K562 (cell line): ENCODE measurements at regions not wholly inside any gene's neighbourhood (a gene's known extent, or its start where the extent isn't known, plus 50 kb on each side); places are given as distances from the start of the nearest gene placed in this dataset.

Experiments
- TF ChIP-seq, protein P1 (sequence below): fragments of 250-450 bp; sonication (Bioruptor Pico); IDR thresholded peaks from 2 replicates; pipeline ENCODE4 v1.8.0; 2021; ENCODE audit warnings: moderate library complexity, mild to moderate bottlenecking, inconsistent platforms
- TF ChIP-seq, protein P2 (sequence below), 2 experiments: fragments of 450-650 bp in 1 of 2; sonication (generic) in 1 of 2; formaldehyde crosslinking in 1 of 2; IDR thresholded peaks; 2 replicates each; pipeline versions ENCODE4 v1.7.1 to v1.9.0; 2016 to 2022; ENCODE audit warnings: inconsistent platforms in 1 of 2, mild to moderate bottlenecking in 1 of 2, missing genetic modification reagents in 1 of 2
- TF ChIP-seq, protein P3 (sequence below): fragments of 450-650 bp; formaldehyde crosslinking; IDR thresholded peaks from 2 replicates; pipeline ENCODE4 v1.4.0; 2020; ENCODE audit warnings: mild to moderate bottlenecking

DNA sequence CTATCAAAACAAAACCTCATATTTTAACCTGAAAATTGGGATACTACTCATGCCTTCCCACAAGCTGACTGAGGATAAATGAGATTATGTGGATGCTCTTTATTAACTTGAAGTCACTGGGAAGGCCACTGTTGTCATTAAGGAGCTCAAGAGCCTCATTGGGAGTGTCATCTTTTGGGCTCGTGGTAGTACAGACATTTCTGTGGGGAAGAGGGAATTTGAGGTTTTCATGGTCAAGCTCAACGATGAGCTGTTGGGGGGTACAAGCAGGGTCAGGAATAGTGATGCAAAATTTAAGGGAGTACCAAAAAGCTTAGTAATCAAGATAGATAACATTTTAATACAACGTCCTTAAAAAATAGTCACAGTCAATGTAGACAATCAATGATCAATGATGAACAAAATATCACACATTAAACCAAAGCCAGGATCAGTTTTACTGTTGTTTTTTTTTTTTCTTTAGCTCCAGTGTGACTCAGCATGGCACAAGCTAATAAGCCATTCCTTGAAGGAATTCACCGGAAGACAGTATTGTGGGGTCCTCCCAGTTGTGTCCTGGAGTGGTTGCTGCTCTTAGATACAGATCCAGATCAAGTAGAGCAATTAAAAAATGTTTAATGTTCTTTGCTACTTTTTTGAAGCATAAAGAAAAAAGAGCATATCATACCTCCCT, 130.9 kb downstream of the C12orf75 start (continued):
- TF ChIP-seq, protein P1, sequence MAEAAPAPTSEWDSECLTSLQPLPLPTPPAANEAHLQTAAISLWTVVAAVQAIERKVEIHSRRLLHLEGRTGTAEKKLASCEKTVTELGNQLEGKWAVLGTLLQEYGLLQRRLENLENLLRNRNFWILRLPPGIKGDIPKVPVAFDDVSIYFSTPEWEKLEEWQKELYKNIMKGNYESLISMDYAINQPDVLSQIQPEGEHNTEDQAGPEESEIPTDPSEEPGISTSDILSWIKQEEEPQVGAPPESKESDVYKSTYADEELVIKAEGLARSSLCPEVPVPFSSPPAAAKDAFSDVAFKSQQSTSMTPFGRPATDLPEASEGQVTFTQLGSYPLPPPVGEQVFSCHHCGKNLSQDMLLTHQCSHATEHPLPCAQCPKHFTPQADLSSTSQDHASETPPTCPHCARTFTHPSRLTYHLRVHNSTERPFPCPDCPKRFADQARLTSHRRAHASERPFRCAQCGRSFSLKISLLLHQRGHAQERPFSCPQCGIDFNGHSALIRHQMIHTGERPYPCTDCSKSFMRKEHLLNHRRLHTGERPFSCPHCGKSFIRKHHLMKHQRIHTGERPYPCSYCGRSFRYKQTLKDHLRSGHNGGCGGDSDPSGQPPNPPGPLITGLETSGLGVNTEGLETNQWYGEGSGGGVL (CRISPR knock-in tag): no peak
- TF ChIP-seq, protein P2, sequence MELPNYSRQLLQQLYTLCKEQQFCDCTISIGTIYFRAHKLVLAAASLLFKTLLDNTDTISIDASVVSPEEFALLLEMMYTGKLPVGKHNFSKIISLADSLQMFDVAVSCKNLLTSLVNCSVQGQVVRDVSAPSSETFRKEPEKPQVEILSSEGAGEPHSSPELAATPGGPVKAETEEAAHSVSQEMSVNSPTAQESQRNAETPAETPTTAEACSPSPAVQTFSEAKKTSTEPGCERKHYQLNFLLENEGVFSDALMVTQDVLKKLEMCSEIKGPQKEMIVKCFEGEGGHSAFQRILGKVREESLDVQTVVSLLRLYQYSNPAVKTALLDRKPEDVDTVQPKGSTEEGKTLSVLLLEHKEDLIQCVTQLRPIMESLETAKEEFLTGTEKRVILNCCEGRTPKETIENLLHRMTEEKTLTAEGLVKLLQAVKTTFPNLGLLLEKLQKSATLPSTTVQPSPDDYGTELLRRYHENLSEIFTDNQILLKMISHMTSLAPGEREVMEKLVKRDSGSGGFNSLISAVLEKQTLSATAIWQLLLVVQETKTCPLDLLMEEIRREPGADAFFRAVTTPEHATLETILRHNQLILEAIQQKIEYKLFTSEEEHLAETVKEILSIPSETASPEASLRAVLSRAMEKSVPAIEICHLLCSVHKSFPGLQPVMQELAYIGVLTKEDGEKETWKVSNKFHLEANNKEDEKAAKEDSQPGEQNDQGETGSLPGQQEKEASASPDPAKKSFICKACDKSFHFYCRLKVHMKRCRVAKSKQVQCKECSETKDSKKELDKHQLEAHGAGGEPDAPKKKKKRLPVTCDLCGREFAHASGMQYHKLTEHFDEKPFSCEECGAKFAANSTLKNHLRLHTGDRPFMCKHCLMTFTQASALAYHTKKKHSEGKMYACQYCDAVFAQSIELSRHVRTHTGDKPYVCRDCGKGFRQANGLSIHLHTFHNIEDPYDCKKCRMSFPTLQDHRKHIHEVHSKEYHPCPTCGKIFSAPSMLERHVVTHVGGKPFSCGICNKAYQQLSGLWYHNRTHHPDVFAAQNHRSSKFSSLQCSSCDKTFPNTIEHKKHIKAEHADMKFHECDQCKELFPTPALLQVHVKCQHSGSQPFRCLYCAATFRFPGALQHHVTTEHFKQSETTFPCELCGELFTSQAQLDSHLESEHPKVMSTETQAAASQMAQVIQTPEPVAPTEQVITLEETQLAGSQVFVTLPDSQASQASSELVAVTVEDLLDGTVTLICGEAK (IDR thresholded peaks at IDR 0.05): no peak
- TF ChIP-seq, protein P2 (CRISPR knock-in tag; IDR thresholded peaks at IDR 0.05): no peak
- TF ChIP-seq, protein P3, sequence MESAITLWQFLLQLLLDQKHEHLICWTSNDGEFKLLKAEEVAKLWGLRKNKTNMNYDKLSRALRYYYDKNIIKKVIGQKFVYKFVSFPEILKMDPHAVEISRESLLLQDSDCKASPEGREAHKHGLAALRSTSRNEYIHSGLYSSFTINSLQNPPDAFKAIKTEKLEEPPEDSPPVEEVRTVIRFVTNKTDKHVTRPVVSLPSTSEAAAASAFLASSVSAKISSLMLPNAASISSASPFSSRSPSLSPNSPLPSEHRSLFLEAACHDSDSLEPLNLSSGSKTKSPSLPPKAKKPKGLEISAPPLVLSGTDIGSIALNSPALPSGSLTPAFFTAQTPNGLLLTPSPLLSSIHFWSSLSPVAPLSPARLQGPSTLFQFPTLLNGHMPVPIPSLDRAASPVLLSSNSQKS: no peak
